ENCODE measurements at regions not wholly inside any gene's neighbourhood (a gene's known extent, or its start where the extent isn't known, plus 50 kb on each side); places are given as distances from the start of the nearest gene placed in this dataset.

DNA sequence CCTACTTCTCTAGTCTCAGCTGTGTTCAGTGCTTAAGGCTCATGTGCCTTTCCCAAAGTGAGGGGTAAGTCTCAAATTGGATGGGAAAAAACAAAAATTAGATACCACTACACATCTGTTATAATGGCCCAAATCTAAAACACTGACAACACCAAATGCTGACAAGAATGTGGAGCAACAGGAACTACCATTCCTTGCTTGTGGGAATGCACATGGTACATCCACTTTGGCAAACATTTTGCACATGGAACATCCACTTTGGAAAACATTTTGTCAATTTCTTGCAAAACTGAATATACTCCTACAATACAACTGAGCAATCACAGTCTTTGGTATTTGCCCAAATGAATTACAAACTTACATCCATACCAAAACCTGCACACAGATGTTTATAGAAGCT is 109.3 kb downstream of the TENT5A start:
- DNase-seq (ENCODE audit: low spot score): no peak
- no peak for ATAC-seq (ENCODE audit: low FRiP score)
- TF ChIP-seq, protein P1, sequence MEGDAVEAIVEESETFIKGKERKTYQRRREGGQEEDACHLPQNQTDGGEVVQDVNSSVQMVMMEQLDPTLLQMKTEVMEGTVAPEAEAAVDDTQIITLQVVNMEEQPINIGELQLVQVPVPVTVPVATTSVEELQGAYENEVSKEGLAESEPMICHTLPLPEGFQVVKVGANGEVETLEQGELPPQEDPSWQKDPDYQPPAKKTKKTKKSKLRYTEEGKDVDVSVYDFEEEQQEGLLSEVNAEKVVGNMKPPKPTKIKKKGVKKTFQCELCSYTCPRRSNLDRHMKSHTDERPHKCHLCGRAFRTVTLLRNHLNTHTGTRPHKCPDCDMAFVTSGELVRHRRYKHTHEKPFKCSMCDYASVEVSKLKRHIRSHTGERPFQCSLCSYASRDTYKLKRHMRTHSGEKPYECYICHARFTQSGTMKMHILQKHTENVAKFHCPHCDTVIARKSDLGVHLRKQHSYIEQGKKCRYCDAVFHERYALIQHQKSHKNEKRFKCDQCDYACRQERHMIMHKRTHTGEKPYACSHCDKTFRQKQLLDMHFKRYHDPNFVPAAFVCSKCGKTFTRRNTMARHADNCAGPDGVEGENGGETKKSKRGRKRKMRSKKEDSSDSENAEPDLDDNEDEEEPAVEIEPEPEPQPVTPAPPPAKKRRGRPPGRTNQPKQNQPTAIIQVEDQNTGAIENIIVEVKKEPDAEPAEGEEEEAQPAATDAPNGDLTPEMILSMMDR (IDR thresholded peaks at IDR 0.05): no peak

DNA sequence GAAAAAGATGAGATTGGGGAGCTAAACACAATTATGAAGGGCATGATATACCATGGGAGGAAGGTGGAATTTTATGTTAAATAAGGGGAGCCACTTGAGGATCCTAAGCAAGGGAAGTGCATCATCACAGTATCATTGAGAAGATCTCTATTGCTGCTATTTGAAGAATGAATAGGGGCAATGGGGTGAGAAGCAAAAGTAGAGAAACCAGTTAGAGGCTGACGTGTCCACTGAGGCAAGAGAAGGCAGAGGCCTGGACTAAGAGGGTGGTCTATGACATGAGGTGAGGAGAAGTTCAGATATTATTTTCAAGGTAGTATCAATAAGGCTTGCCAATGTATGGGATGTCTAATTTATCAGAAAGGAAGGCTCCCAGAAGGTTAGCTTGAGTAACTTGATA is 111.6 kb downstream of the TENT5A start:
- DNase-seq (ENCODE audit: low spot score) (no peak), ATAC-seq (ENCODE audit: low FRiP score) (no peak)
- TF ChIP-seq, protein P1 (IDR thresholded peaks at IDR 0.05): no peak

DNA sequence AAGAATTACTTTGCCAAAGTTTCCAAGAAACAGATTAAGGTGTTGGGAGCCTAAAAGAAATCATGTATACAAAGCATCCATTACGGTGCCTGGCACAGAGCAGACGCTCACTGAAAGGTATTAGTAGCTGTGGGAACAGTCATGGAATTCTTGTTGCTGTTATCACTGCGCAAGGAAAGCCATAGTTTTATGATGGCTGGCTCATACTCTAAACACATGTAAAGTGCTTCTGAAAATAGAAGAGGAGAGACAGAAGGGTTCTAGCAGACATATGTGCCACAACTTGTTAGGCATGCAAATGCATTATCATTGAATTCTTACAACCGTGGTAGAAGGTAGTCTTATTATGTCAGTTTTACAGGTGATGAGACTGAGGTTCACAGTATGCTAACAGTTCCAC is 112.4 kb downstream of the TENT5A start:
- no peak for DNase-seq (ENCODE audit: low spot score)
- ATAC-seq (ENCODE audit: low FRiP score): no peak
- TF ChIP-seq, protein P1 (IDR thresholded peaks at IDR 0.05): no peak

DNA sequence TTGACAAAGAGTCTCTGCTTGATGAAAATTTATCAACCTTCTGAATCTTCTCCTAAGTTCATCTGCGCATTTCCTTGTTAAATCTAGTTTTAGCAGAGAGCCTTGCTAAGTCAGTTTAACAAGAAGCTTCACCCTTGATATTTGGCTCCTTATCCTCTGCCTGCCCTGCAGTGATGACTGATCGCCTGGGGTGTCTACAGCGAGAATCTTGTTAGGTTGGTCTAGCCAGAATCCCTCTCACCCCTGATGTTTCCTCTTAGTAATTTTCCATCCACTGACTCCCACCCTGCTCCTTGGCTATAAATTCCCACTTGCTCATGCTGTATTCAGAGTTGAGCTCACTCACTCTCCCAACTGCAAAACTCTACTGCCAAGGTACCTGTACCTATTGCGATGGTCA is 114.1 kb downstream of the TENT5A start:
- DNase-seq (ENCODE audit: low spot score): no peak
- ATAC-seq (ENCODE audit: low FRiP score): no peak
- TF ChIP-seq, protein P1 (IDR thresholded peaks at IDR 0.05): no peak

DNA sequence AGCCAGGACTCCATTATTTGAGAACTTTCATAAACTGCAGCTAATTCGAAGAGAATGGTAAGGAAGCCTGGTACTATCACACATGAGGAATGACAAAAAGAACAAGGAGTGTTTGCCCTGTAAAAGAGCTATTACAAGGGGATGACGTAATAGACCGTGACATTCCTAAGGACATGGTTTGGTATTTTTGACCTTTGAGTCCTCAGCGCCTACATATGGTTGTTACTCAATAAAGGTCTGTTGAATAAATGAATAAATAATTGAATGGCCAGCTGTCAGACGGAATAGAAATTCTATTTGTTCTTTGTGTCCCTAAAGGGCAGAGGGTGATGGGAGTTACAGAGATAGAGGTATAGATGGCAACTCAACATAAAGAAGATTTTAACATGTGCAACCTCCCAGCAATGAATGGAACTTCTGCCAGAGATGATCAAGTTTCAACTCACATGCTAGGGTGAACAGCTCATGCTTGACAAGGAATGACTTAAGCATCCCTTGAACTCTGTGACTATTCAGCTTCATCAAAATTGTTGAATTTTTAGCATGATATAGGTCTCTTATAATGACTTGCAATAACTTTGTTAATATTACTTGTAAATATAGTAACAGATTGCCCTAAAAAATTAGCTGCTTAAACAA is 115.4 kb downstream of the TENT5A start:
- DNase-seq (ENCODE audit: low spot score) (no peak), ATAC-seq (ENCODE audit: low FRiP score) (no peak)
- TF ChIP-seq, protein P1 (IDR thresholded peaks at IDR 0.05): no peak

DNA sequence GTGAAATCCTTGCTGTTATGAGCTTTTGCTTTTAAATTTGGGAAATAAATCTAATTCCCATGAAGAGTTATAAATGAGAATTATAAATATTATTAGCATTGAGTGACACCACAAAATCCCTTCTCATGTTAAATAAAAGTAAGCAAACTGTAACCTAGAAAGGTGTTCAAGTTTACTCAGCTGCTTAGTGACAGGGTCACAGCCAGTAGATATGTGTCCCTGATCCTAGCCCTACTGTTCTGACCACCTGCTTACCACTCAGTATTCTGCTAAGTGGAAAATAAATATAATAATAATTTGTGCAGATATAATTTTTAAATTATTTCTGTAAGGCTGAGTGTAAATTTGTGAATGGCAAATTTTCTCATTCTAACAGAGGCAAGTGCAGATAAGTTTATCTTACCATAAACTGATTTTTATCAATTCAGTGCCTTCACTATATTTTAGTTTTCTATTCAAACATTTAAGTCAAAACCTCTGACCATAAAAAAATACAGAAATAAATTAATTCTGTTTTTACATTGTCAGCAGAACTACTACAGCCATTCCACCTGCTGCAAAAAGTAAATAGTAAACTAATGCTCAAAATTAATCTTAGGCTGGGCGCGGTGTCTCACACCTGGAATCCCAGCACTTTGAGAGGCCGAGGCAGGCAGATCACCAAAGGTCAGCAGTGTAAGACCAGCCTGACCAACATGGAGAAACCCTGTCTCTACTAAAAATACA is 118.2 kb downstream of the TENT5A start:
- DNase-seq (ENCODE audit: low spot score): no peak
- ATAC-seq (ENCODE audit: low FRiP score): no peak
- TF ChIP-seq, protein P1 (IDR thresholded peaks at IDR 0.05): no peak

DNA sequence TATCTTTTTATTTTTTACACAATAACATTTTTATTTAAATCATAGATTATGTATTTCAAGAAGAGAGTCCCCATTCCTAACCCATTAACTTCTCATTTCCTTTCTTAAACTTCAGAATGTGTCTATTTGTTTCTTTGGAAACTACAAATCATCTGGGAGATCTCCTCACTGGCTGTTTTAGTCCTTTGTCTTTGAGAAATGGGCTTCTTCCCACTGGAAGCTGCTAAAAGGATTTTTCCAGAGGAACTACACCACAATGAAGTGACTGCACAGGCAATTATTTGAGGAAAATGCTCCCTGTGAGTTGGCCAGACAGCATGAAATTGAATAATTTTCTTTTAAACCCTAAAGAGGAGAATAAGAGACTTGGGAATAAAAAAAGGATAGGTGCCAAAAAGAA is 119.1 kb downstream of the TENT5A start:
- TF ChIP-seq, protein P1 (IDR thresholded peaks at IDR 0.05): no peak
- no peak for ATAC-seq (ENCODE audit: low FRiP score)
- no peak for DNase-seq (ENCODE audit: low spot score)
